Dendritic cell treated with granulocyte-macrophage colony-stimulating factor and Interleukin-4, amounts not matched to agents 40 ng/mL and 50 ng/mL, for 4 days (primary cell): ENCODE measurements at regions not wholly inside any gene's neighbourhood (a gene's known extent, or its start where the extent isn't known, plus 50 kb on each side); places are given as distances from the start of the nearest gene placed in this dataset.

ENCODE experiments used
- H3K27ac Mint-ChIP-seq: one replicate; pipeline ENCODE4 v1.8.0; 2022; ENCODE audit warnings: mild to moderate bottlenecking, mixed read lengths
- H3K27me3 Mint-ChIP-seq: one replicate; pipeline ENCODE4 v1.8.0; 2022; ENCODE audit warnings: mild to moderate bottlenecking, mixed read lengths
- H3K36me3 Mint-ChIP-seq: one replicate; pipeline ENCODE4 v1.8.0; 2022; ENCODE audit warnings: low read depth, mixed read lengths
- H3K4me1 Mint-ChIP-seq: one replicate; pipeline ENCODE4 v1.8.0; 2022; ENCODE audit warnings: low read depth, mixed read lengths
- H3K4me3 Mint-ChIP-seq: one replicate; pipeline ENCODE4 v1.8.0; 2022; ENCODE audit warnings: mild to moderate bottlenecking, moderate library complexity, mixed read lengths
- H3K9me3 Mint-ChIP-seq: one replicate; pipeline ENCODE4 v1.8.0; 2022; ENCODE audit warnings: mixed read lengths
- intact Hi-C: fragments of 100-400 bp; cut with micrococcal nuclease; formaldehyde crosslinking; loops from one replicate; pipeline ENCODE4 v1.15.0; 2022

DNA sequence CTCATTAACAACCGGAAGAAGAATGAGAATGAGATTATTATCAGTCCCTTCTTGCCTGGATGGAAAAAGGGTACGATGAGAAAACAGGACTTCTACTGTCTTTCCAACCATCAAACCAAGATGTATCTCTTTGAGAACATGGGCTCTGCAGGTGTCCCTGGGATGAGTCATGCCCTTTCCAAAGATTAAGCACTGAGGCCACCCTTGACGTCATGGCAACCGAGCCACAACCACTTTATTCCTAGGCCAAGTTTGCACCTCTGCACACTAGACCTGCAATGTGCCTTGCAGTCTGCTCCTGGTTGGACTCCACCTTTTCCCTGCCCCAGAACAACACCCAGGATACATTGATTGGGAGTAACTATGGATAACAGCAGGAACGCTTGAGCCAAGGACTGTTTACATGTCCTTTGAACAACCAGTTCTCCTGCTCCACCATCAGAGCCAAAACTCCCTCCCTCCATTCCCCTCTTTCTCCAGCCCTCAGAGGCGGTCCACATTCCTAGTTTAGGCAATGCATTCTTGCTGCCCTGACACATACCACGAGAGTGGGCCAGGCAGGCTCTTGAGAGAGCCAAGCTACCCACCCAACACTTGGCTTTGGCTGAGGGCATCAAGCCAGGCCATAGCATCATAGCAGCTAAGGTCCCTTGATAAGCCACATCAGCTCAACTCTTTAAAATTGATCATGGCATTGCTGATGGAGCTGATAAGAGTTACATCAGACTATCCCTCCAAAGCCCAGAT is 310.7 kb downstream of the TNS1 start:
- intact Hi-C loops, result no loop called here
- Mint-ChIP-seq H3K27ac (no peak overlapping the region), H3K4me3 (no peak overlapping the region), H3K9me3 (no peaks in the 10 kb centered on the region), H3K27me3 (peaks cover 13% of the 10 kb centered on the region), H3K4me1 (no peaks in the 10 kb centered on the region), H3K36me3 (no peaks in the 10 kb centered on the region)

DNA sequence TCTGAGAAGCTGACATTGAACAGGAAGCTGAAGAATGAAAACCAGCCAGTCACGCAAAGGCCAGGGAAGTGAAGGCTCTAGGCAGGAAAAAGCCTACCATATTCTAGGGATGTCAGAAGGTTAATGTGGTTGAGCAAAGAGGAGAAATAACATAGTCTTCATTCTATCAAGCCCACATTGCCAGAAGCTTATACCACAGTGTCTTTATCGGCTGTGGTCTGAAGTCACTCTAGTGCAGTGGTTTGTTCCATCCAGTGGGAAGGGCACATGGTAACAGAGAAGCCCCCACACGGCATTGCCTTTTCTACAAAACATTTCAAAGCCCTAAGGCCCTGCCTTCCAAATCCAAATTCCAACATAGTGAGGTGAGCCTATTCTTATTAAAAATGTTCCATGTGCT is 311.3 kb downstream of the TNS1 start:
- Mint-ChIP-seq H3K4me3 (no peak overlapping the region), H3K27me3 (peaks cover 13% of the 10 kb centered on the region), H3K36me3 (no peaks in the 10 kb centered on the region), H3K4me1 (no peaks in the 10 kb centered on the region), H3K9me3 (no peaks in the 10 kb centered on the region), H3K27ac (no peak overlapping the region)
- intact Hi-C loops, result no loop called here

DNA sequence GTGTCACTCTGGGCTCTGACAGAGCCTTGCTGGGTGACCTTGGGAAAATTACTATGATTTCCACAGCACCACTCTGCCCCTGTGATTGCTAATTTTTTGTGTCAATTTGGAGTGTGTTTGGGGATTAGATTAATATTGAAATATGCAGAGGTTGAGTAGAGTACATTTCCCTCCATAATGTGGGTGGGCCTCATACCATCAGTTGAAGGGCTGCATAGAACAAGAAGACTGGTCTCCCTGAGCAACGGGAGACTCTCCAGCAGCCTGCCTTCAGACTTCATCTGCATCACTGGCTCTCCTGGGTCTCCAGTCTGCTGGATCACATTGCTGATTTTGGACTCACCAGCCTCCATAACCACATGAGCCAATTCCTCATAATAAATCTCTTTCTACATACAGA is 313.7 kb downstream of the TNS1 start:
- H3K4me3 Mint-ChIP-seq, result no peak overlapping the region
- H3K27ac Mint-ChIP-seq, result no peak overlapping the region
- H3K4me1 Mint-ChIP-seq, result no peaks in the 10 kb centered on the region
- intact Hi-C loops, result no loop called here
- H3K9me3 Mint-ChIP-seq, result no peaks in the 10 kb centered on the region
- H3K27me3 Mint-ChIP-seq, result peaks cover 18% of the 10 kb centered on the region
- no peaks in the 10 kb centered on the region for H3K36me3 Mint-ChIP-seq

DNA sequence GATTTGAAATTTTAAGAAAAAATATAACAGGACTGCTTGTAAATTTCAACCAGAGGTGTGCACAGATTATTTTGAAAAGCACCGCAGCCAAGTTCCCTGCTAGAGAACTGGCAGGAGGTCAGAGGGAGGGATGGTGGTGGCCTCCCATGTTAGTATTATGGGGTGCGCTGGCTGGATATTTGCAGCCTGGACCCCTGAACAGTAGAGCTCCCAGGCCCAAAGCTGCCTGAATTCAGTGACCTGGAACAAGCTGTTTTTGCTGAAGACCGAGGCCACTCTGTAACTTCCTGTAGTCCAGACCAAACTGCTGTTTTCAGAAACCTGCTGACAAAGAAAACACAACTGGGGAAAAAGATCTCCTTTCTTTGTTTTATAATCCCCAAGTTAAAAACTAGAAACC is 314.3 kb downstream of the TNS1 start:
- no peaks in the 10 kb centered on the region for H3K4me1 Mint-ChIP-seq
- intact Hi-C loops, result no loop called here
- no peak overlapping the region for H3K27ac Mint-ChIP-seq
- peaks cover 18% of the 10 kb centered on the region for H3K27me3 Mint-ChIP-seq
- no peaks in the 10 kb centered on the region for H3K36me3 Mint-ChIP-seq
- no peaks in the 10 kb centered on the region for H3K9me3 Mint-ChIP-seq
- H3K4me3 Mint-ChIP-seq, result no peak overlapping the region

DNA sequence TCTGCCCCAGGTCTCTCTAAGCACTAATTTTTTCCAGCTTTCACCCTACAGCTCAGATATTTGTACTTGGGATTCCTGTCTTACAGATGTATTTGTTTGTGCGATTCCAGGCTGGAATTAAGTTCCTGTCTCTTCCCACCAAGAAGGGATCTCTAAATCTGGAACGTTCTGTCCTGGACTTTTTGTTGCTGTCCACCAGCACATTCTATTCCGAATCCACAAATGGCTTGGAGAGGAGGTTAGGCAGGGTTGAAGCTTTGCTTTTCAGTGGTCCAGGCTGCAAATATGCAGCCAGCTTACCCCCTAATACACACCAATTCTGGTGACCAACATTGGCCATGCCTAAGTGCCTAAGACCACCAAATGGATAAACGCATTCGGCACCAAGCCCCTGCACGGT is 315.0 kb downstream of the TNS1 start:
- H3K36me3 Mint-ChIP-seq, result no peaks in the 10 kb centered on the region
- H3K27ac Mint-ChIP-seq, result no peak overlapping the region
- no peak overlapping the region for H3K4me3 Mint-ChIP-seq
- H3K27me3 Mint-ChIP-seq, result peaks cover 18% of the 10 kb centered on the region
- H3K9me3 Mint-ChIP-seq, result no peaks in the 10 kb centered on the region
- no peaks in the 10 kb centered on the region for H3K4me1 Mint-ChIP-seq
- intact Hi-C loops, result no loop called here

DNA sequence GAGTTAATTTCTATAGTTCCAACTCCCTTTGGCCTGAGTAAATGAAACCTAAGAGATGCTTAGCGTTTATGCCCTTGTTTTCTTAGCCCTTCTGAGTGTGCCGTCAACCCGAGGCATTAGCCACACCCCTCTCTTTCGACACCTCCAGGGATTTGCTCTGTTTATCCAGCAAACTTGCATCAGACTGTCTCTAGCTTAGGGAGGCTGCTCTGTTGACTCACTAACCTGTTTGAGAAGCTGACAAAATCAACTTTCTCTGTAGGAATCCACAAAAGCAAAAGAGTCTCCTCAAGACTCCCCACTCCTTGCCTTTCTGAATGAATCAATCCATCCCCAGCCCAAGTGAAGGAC is 317.6 kb downstream of the TNS1 start:
- H3K9me3 Mint-ChIP-seq, result no peaks in the 10 kb centered on the region
- no peaks in the 10 kb centered on the region for H3K4me1 Mint-ChIP-seq
- peaks cover 21% of the 10 kb centered on the region for H3K27me3 Mint-ChIP-seq
- intact Hi-C loops, result no loop called here
- no peak overlapping the region for H3K4me3 Mint-ChIP-seq
- H3K27ac Mint-ChIP-seq, result no peak overlapping the region
- no peaks in the 10 kb centered on the region for H3K36me3 Mint-ChIP-seq

DNA sequence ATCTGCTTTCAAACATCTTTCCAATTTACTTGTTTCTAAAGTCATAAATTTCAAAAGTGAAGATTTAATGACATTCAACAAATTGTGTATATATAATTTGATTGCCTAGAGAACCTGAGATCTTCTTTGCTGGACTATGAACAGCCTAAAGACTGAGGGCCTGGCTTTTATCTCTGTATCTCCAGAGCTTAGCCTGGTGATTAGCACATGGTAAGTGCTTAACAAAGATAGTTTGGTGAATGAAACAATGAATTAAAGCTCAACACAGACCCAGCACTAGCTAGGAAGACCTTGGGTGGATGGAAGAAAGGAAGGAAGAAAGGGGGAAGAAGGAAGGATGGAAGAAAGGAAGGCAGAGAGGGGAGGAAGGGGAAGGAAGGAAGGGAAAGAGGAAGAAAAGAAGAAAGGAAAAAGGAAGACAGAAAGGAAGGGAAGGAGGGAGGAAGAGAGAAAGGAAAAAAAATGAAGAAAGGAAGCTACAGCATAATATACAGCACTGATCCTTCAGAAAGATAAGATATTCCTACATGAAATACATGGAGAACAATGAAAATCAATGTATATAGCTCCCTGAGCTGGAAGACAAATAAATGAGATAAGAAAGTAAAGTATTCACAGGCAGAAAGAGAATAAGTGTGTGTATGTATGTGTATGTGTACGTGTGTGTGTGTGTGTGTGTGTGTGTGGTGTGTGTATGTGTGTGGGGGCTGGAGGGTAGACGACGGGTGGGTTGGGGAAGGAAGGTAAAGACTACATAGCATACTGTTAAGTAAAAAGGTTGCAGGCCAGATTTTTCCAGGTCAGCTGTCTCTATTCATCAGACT is 318.2 kb downstream of the TNS1 start:
- no peaks in the 10 kb centered on the region for H3K36me3 Mint-ChIP-seq
- intact Hi-C loops, result no loop called here
- no peaks in the 10 kb centered on the region for H3K9me3 Mint-ChIP-seq
- H3K27me3 Mint-ChIP-seq, result peaks cover 20% of the 10 kb centered on the region
- no peaks in the 10 kb centered on the region for H3K4me1 Mint-ChIP-seq
- no peak overlapping the region for H3K27ac Mint-ChIP-seq
- no peak overlapping the region for H3K4me3 Mint-ChIP-seq

DNA sequence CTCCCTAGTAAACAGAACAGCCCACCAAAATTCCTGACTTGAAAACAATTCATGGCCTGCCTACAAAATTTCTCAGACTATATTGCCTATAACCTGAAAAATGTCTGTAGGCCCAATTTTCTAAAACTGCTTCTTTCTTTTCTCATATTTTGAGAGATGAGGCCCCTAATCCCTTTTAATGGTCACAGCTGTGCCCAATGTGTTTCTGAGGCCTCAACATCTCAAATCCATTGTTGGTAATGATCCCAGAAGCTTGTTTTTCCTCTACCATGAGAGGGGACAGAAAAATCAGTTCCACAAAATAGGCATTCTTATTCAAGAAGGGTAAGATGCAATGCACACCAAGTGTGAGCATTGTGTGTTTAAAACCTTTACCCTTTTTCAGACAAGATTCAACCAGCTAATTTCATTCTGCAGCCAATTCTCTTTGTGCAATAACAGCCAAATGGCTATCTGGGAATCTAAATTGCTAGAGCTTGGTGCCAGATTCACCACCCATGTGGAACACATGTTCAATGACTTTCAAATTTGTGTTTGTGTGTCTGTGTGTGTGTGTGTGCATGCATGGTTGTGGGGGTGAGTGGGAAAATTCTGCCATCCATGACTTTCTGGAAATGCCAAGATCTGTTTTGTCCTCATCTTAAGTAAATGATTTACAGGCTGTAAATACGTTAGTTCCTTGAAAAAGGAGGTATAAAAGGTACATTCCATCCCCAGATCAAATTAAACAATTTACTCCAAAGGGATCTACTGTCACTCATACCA is 319.5 kb downstream of the TNS1 start:
- H3K27ac Mint-ChIP-seq, result no peak overlapping the region
- H3K4me1 Mint-ChIP-seq, result no peaks in the 10 kb centered on the region
- no peaks in the 10 kb centered on the region for H3K36me3 Mint-ChIP-seq
- no peaks in the 10 kb centered on the region for H3K9me3 Mint-ChIP-seq
- intact Hi-C loops, result no loop called here
- no peak overlapping the region for H3K4me3 Mint-ChIP-seq
- H3K27me3 Mint-ChIP-seq, result peaks cover 17% of the 10 kb centered on the region

DNA sequence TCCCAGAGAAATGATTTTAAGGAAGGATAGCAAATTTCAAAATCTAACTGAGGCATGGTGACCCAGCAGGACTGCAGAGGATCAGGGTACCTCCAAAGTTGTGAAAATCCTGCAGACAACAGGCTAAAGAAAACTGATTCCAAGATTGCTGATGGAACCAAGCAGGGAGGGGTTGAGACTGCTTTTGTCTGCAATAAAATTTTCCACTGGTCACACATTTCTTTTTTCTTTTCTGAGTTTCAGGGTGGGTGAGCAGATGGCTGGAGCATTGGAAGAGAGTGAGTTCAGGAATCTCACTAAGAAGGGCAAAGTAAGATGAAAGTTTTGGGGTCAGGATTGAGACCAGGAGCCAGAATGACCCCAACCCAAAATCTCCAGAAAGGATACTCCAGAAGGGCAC is 321.0 kb downstream of the TNS1 start:
- peaks cover 8% of the 10 kb centered on the region for H3K27me3 Mint-ChIP-seq
- no peaks in the 10 kb centered on the region for H3K9me3 Mint-ChIP-seq
- intact Hi-C loops, result no loop called here
- H3K36me3 Mint-ChIP-seq, result no peaks in the 10 kb centered on the region
- H3K4me3 Mint-ChIP-seq, result no peak overlapping the region
- H3K4me1 Mint-ChIP-seq, result no peaks in the 10 kb centered on the region
- no peak overlapping the region for H3K27ac Mint-ChIP-seq

DNA sequence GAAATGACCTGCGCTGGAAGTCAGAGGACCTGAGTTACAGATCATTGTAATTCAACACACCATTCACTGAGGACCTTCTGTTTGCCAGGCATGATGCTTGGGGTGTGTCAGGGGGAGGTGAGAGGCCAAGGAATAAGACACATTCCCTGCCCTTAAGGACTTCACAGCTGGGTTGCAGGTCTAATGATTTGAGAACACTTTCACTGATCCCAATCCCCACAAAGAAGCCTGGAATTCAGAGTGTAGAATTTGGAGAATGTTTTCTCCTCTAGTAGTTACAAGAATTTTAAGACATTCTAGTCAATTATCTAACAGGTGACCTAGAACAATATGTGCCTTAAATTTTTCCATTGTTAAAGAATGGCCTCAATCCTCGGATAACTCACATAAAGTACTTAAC is 322.4 kb downstream of the TNS1 start:
- H3K27me3 Mint-ChIP-seq, result peaks cover 5% of the 10 kb centered on the region
- no peaks in the 10 kb centered on the region for H3K9me3 Mint-ChIP-seq
- no peak overlapping the region for H3K4me3 Mint-ChIP-seq
- intact Hi-C loops, result no loop called here
- no peaks in the 10 kb centered on the region for H3K4me1 Mint-ChIP-seq
- H3K36me3 Mint-ChIP-seq, result no peaks in the 10 kb centered on the region
- H3K27ac Mint-ChIP-seq, result no peak overlapping the region

DNA sequence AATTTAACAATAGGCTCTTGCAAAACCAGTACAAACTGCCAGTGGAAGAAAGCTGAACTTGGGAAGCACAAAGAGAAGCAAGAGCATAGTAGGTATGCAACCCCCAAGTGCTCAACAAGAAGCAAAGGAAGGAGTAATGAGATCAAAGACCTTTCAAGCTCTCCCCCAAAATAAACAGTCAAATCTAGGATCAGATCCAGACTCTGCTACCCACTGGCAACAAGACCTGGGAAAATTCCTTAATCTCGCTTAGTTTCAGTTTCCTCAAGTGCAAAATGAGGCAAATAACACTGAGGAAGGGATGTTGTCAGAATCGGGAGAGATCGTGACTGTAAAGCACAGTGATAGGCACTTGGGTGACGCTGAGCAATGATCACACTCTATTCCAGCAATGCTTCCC is 329.2 kb downstream of the TNS1 start:
- H3K36me3 Mint-ChIP-seq, result no peaks in the 10 kb centered on the region
- no peak overlapping the region for H3K4me3 Mint-ChIP-seq
- peaks cover 11% of the 10 kb centered on the region for H3K27me3 Mint-ChIP-seq
- H3K4me1 Mint-ChIP-seq, result no peaks in the 10 kb centered on the region
- intact Hi-C loops, result no loop called here
- H3K9me3 Mint-ChIP-seq, result no peaks in the 10 kb centered on the region
- no peak overlapping the region for H3K27ac Mint-ChIP-seq

DNA sequence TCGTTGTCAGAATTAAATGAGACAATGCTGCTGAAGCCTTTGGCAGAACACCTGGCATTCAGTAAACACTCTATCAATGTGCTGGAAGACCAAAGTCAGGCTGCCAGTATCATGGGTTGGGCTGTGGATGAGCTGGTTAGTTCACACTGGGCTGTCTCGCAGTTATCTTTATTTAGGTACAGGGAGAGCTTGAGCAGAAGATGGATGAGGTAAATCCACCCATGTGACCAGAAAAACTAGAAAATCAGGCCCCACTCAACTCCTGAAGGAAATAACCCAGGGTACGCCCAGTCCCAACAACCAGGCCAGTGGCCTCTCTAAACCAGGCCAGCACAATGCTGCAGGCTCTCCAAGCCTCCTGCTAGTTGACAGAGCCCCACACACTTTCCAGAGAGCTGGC is 330.3 kb downstream of the TNS1 start:
- Mint-ChIP-seq H3K4me1 (no peaks in the 10 kb centered on the region), H3K27me3 (peaks cover 15% of the 10 kb centered on the region), H3K9me3 (no peaks in the 10 kb centered on the region), H3K36me3 (no peaks in the 10 kb centered on the region), H3K27ac (no peak overlapping the region), H3K4me3 (no peak overlapping the region)
- intact Hi-C loops, result no loop called here

DNA sequence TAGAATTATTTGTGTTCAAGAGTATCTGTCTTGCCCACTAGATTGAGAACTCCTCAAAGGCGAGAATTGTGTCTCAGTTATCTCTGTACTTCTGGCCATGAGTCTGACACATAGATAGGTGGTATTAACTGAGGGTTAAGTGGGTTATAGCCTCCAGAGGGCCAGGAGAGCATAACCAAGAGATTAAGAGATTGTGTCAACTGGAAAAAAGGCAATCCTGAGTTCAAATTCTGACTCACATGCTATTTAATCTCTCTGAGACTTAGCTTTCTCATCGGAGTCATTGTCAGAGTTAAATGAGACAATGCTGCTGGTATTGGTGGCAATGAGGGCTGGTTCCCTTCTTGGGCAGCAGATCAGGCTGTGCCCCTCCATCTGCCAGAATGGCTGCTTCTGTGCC is 330.9 kb downstream of the TNS1 start:
- Mint-ChIP-seq H3K27ac (no peak overlapping the region), H3K9me3 (no peaks in the 10 kb centered on the region), H3K36me3 (no peaks in the 10 kb centered on the region), H3K4me1 (no peaks in the 10 kb centered on the region), H3K4me3 (no peak overlapping the region), H3K27me3 (peaks cover 16% of the 10 kb centered on the region)
- intact Hi-C loops, result no loop called here

DNA sequence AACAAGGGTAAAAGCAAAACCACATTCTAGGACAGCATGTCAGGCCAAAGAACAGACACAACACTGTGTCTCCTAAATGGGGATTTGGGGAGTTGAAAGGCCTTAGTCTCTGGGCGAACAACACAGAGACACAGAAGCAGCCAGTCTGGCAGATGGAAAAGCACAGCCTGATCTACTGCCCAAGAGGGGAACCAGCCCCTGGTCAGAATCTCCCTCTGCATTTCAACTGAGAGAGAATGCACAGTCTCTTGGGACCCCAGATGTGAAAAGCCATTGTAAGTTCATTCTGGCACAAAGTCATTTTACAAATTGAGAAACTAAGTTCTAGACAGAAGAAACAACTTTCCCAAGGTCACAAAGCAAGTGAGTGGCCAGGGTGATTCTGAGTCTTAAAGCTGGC is 331.7 kb downstream of the TNS1 start:
- no peak overlapping the region for H3K4me3 Mint-ChIP-seq

More for the DNA sequence above, 331.7 kb downstream of the TNS1 start:
- H3K9me3 Mint-ChIP-seq, result no peaks in the 10 kb centered on the region
- H3K27me3 Mint-ChIP-seq, result peaks cover 16% of the 10 kb centered on the region
- no peak overlapping the region for H3K27ac Mint-ChIP-seq
- no peaks in the 10 kb centered on the region for H3K4me1 Mint-ChIP-seq
- no peaks in the 10 kb centered on the region for H3K36me3 Mint-ChIP-seq
- intact Hi-C loops, result no loop called here
